ENCODE measurements at regions not wholly inside any gene's neighbourhood (a gene's known extent, or its start where the extent isn't known, plus 50 kb on each side); places are given as distances from the start of the nearest gene placed in this dataset.

DNA sequence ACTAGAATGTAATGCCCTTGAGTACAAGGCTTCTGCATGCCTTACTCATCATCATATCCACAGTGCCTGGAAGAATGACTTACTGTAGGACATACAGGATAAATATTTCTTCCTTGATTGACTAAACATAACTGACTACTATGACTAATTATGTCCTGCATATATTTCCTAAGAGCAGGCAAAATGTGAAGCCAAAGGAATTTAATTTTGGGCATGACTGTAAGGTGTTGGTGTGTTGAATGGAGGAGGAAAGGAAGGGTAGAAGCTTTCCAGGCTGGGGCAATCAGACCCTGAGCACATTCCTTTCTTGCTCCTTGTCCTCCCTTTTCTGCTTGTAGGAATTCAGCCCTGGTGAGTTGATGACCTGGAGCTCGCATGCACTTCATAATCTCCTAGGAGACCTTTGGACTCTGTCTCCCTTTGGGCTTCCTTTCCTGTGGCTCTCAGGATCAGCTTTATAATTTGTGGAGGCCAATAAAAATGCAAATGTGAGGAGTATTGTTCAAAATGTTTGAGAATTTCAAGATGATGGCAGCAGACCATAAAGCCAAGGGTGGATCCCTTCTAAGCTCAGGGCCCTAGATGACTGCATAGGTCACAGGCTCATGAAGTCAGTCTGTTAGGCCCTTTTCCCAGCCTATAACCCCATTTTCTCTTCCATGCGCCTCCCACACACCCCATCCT lies 174.0 kb downstream of the HMHB1 start:
- TF ChIP-seq, protein P1, sequence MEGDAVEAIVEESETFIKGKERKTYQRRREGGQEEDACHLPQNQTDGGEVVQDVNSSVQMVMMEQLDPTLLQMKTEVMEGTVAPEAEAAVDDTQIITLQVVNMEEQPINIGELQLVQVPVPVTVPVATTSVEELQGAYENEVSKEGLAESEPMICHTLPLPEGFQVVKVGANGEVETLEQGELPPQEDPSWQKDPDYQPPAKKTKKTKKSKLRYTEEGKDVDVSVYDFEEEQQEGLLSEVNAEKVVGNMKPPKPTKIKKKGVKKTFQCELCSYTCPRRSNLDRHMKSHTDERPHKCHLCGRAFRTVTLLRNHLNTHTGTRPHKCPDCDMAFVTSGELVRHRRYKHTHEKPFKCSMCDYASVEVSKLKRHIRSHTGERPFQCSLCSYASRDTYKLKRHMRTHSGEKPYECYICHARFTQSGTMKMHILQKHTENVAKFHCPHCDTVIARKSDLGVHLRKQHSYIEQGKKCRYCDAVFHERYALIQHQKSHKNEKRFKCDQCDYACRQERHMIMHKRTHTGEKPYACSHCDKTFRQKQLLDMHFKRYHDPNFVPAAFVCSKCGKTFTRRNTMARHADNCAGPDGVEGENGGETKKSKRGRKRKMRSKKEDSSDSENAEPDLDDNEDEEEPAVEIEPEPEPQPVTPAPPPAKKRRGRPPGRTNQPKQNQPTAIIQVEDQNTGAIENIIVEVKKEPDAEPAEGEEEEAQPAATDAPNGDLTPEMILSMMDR (IDR thresholded peaks at IDR 0.05): no peak
- TF ChIP-seq POLR2A (IDR thresholded peaks at IDR 0.05): no peak

Data from testis (tissue), 2 donors.